Neural progenitor cell (in vitro differentiated cells): ENCODE measurements at regions not wholly inside any gene's neighbourhood (a gene's known extent, or its start where the extent isn't known, plus 50 kb on each side); places are given as distances from the start of the nearest gene placed in this dataset.

Source experiments
- CTCF ChIP-seq: fragments of 200-600 bp; sonication (generic); IDR thresholded peaks from 2 replicates; pipeline ENCODE4 v1.5.1; 2017; ENCODE audit warnings: antibody characterized with exemption, mild to moderate bottlenecking
- EZH2phosphoT487 ChIP-seq: fragments of 200-600 bp; sonication (generic); IDR thresholded peaks from 2 replicates; pipeline ENCODE4 v1.6.1; 2017; ENCODE audit warnings: antibody characterized with exemption

- TF ChIP-seq EZH2phosphoT487: no peak
- TF ChIP-seq CTCF: no peak
Measured at GRCh38 chr22:49025791-49026493, 801.7 kb downstream of the BRD1 start.
